GM12864 (cell line): ENCODE measurements at regions not wholly inside any gene's neighbourhood (a gene's known extent, or its start where the extent isn't known, plus 50 kb on each side); places are given as distances from the start of the nearest gene placed in this dataset.

ENCODE experiments used
- DNase-seq: peaks from one replicate; pipeline ENCODE4 v3.0.0-alpha.2; 2011; ENCODE audit warnings: low read depth
- H3K4me3 ChIP-seq: 2 replicates; pipeline ENCODE4 v1.5.1; 2011; ENCODE audit warnings: mild to moderate bottlenecking, low read depth, low read length, control low read depth
- CTCF ChIP-seq: IDR thresholded peaks from 2 replicates; pipeline ENCODE4 v1.5.1; 2011; ENCODE audit warnings: low read depth, mild to moderate bottlenecking, moderate library complexity, low read length, control low read depth, inconsistent platforms; ENCODE audit errors: missing control alignments

- TF ChIP-seq CTCF: no peak
- DNase-seq: no peak
- H3K4me3 ChIP-seq: no peak overlapping the region
Observed at GRCh38 chr3:35883929-35884328, 244.6 kb downstream of the ARPP21 start.

- no peak overlapping the region for H3K4me3 ChIP-seq
- TF ChIP-seq CTCF: no peak
- DNase-seq: no peak
Observed at GRCh38 chr3:35894735-35895134, 255.4 kb downstream of the ARPP21 start.

GRCh38 chr3:35899245-35899644, 259.9 kb downstream of the ARPP21 start:
- no peak for DNase-seq
- H3K4me3 ChIP-seq: no peak overlapping the region

GRCh38 chr3:35900079-35900478, 260.8 kb downstream of the ARPP21 start:
- no peak overlapping the region for H3K4me3 ChIP-seq
- no peak for DNase-seq
- TF ChIP-seq CTCF: no peak

More at GRCh38 chr3:35899245-35899644, 259.9 kb downstream of the ARPP21 start:
- TF ChIP-seq CTCF: no peak

- DNase-seq: peak; percentile 26
- no peak overlapping the region for H3K4me3 ChIP-seq
- TF ChIP-seq CTCF: peak; percentile 66
Observed at GRCh38 chr3:35908366-35909232, 269.3 kb downstream of the ARPP21 start.

GRCh38 chr3:35919160-35919559, 279.8 kb downstream of the ARPP21 start:
- no peak overlapping the region for H3K4me3 ChIP-seq
- DNase-seq: no peak
- TF ChIP-seq CTCF: no peak

- H3K4me3 ChIP-seq: no peak overlapping the region
- TF ChIP-seq CTCF: no peak
- no peak for DNase-seq
Observed at GRCh38 chr3:35921718-35922117, 282.4 kb downstream of the ARPP21 start.
